RCC 7860 (cell line): ENCODE measurements at regions not wholly inside any gene's neighbourhood (a gene's known extent, or its start where the extent isn't known, plus 50 kb on each side); places are given as distances from the start of the nearest gene placed in this dataset.

ENCODE experiments used
- DNase-seq: peaks from one replicate; pipeline ENCODE4 v3.0.0-alpha.2; 2015; ENCODE audit warnings: low spot score
- FAIRE-seq: peaks from 2 replicates; lab custom pipeline; 2012; peaks lifted over from hg19 to GRCh38; lab: Jason Lieb, UNC

DNA sequence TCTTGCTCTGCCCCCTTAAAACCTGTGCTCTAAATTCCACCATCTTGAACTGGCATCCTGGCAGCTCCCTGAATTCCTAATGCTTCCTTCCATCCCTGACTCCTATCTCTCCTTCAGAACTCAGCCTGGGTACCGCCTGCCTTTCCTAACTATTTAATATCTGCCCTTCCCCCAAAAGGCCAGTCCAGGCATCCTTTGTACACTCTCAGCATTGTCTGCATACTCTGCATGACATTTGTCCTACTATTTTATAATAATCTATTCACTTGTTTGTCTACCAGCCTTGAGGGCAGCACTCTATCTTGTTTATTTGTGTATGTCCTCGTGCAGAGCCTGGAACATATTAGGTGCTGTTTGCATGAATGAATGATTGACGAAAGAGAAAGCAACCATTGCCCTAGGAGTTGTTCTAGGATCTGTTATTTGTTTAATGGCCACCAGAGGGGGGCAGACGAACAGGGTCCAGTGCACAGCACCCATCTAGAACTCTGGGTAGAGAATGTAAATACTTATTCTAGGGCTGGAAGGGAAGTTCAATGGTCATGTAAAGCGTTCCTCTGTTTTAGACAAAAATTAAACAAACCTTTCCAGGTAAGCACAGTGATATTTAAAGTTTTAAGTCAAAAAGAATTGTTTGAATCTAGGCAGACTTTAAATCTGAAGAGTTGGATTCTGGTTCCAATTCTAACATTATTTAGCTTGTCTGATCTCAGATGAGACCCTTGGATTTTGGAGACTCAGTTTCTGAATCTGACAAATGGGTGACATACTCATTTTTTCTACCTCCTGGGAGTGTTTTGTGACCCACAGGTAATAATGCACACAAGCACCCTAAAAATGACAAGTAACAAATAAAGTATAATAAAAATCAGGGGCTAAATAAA is 125.8 kb upstream of the GALNT15 start:
- DNase-seq (peak; percentile 56), FAIRE-seq (peak; percentile 32)

DNA sequence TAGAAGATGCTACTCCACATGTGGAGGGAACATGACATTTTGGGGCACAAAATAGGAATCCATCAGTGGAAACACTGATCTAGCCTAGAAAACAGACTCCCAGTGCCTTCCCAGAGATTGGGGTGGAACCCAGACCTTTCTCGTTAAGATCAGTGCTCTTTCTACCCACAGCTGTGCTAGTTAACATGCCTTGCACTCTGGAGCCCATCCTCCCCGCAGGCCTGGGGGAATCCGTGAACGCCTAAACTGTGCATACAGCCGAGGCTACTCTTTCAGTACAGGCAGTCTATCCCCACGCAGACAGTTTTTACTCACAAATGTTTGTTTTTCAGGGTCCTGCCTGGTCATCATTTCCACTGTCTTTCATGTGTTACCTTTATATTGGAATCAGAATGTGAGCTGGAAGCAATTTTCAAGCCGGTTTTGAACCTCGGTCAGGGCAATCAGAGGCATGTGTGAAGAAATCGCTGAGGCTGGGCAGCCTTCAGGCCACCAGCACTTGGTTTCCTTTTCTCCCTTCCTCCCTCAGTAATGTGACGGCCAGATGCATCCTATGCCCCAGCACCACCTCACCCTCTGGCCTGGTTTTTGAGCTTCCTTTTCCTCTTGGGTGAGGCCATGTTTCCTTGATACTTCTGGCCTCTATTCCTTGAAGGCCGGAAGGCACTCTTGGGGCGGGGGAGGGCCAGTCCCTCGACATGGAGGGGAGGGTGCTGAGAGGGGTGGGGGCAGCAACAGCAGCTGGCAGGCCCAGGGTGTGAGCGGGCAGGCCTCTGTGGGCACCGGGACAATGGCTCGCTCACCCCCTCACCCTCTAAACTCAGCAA is 123.6 kb upstream of the GALNT15 start:
- FAIRE-seq (no peak), DNase-seq (no peak)

DNA sequence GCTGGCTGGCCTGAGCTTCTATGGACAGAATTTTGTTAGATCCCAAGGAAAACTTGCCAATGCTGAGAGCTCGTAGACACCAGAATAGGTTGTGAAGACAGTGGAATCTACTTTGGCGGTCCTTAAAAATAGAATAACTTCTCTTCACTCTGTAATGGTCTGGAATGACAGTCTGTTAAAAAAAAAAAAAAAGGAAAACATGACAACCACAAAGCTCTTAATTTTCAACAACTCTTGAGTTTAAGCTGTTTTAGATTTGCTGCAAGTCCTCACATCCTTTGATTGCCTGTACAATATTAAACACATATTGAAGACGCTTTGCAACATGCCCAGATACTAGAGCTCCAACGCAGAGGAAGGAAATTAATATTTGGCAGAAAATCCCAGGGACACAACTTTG is 122.8 kb upstream of the GALNT15 start:
- DNase-seq (no peak), FAIRE-seq (no peak)

DNA sequence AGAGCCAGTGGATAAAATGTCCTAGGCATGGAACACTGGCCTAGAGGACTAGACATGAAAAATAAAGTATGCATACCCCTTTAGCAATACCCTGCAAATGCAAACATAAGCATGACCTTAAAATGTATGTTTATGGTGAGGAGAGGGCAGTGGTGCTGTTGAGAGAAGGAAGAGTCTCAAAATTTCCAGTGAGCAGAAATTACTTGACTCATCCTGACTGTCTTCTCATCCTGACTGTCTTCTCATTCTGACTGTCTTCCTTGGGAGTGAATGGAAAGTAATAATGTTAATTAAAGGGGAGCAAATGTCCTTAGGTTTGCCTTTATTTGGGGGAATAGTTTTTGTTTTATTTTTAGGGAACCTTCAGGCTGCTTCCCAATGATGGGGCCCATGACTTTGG is 121.5 kb upstream of the GALNT15 start:
- DNase-seq (no peak), FAIRE-seq (no peak)

DNA sequence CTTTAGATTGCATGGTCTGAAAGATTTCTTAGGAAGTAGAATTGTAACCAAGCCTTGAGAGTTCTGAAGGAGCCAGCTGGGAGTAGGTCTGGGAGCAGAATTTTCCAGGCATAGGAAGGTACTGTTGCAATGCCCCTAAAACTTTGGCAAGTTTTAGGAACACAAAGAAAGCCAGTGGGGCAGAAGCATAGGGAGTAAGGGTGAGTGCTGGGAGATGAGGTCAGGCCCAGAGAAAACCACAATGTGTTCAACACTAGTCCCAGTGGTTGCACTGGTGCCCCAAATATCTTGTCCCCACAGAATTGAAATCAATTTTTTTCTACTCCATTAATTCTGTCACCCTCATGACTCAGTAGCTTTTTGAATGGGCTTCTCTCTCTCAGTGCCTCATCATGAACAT is 120.7 kb upstream of the GALNT15 start:
- DNase-seq (no peak), FAIRE-seq (no peak)

DNA sequence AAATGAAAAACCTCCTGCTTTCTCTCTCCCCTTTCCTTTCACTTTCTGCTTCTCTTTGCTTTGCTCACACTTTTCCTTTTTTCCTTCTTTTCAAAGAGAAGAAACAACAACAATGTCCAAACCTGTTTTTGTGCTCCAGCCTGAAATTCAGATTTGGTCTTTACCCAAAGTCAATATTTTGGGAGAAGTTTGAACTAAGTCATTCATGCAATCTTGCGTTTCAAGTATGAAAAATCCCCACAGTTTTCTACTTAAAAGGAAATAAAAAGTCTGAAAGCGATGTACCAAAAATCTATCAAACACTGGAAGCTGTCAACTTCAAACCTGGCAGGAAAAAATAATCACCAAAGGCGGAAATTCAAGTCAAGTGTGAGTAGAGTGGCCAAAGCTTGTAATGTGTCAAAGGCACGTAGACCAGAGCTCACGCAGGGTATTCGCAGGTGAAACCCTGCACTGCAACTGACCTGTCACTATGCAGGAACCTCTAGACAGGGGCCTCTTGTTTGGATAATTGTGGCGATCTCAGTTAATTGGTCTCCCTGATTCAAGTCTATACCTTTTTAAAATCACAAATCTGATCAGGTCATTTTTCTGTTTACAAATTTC is 118.8 kb upstream of the GALNT15 start:
- DNase-seq, result no peak
- FAIRE-seq, result no peak

DNA sequence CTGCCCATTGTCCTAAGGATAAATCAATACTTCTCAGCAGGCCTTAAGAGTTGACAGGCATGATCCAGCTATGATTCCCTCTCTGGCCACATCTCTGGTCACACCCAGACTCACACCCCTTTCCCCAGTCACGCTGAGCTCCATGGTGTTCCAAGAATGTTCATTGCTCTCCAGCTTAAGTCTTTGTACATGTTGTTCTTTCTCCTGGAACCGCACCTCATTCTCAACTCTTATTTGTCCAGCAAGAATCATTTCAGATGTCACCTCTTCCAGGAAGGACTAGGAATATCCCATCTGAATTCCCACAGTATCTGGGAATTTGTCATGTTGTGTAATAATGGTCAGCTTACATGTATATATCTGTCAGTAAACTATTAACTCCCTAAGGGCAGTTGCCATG is 118.3 kb upstream of the GALNT15 start:
- FAIRE-seq (no peak), DNase-seq (no peak)

DNA sequence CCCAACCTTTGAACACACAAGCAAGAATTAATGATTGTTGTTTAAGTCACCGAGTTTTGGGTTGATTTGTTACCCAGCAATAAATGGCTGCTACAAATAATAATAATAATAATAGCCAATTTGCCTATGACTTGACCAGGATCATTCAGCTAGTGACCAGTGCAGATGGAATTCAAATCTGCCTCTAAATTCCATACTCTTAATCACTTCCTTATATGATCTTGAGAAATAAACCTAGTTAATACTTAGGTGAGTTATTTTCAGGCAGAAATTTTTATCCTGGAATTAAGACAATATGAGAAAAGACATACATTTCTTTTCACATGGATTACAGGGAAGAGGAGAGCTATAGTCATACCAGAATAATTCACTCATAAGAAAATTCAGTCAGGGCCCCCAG is 116.0 kb upstream of the GALNT15 start:
- FAIRE-seq (no peak), DNase-seq (no peak)

DNA sequence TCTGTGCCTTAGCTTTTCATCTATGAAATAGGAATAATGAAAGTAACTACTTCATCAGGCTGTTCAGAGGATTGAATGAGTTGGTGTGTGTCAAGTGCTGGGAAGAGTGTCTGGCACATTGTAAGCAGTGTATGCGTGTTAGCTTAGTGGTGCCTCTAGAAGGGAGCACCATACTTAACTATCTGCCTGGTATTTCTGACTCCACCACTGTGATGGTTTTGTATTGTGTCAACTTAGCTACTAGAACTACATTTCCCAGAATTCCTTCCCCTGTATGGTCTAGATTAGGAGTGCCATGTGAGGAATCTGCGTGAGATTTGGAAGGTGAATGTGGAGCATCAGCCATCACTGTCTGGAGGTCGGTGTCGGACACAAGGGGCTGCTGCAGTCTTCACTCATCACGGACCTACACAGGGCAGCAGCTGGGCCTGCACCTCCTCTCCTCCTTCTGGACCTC is 115.4 kb upstream of the GALNT15 start:
- no peak for DNase-seq
- FAIRE-seq, result no peak

DNA sequence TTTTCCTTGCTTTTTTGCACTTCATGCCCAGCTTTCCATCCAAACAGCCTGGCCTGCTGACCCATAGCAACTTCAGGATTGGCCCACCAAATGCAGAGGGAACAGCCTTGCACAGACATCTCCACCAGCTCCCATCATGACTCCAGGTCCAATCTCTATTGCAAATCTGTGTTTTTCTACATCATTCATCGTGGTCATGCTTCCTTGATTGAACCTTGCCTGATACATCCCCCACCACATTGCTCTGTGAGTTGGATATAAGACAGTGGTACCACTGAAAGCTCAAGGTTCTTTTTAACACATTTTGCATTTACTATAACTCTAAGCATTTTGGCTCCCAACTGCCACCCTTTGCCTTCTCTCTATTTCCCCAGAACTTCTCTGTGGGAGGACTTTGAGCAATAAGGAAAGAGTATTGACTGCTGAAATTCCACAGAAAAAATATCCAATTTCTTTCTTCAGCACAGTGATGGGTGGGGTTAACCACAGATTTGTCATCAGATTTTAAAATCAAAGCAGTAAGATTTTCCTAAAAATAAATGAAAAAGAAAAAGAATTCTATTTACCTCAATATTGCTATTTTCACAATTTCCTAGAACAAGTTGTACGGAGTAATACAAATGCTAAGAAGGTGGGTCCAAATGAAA is 114.6 kb upstream of the GALNT15 start:
- FAIRE-seq, result no peak

DNA sequence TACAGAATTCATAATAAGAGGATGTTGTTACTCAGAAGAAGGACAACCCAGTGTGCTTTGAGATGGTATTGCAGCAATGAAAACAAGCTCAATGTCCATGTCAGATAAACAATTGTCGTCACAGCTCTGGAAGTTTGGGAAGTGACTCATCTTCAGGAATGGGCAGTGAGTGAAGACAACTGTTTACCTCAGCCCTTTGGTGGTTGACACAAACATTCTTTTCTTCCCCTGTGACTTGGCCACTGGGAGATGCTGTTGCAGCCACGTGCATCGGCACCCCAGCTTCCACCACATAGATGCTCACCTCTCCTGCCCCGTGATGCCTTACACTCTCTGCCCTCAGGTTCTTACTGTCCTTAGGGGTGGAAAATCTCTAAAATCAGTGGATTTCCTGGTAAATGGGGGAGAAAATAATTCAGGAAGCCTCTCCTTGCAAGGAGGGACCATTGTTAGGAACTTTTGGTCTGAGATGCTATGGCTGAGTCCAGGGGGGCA is 114.1 kb upstream of the GALNT15 start:
- DNase-seq, result peak; percentile 88
- FAIRE-seq, result no peak

More for the DNA sequence above, 114.6 kb upstream of the GALNT15 start:
- no peak for DNase-seq

DNA sequence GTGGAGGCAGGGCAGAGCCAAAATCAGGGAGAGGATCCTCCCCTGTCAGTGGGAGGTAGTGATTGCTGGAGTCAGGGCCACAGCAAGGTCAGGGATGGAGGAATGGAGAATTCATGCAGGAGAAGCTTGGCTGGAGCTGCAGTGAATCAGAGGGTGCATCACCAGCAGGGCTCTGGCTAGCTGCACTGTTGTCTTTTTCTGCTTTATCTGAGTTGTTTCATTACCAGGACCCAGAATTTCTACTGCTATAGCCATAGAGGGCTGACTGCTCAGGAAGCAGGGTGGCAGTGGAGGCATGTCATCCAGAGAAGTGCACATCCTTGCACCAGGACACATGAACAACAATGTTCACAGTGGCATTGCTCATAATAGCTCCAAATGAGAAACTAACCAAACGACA is 113.5 kb upstream of the GALNT15 start:
- FAIRE-seq, result no peak
- peak; percentile 69 for DNase-seq

DNA sequence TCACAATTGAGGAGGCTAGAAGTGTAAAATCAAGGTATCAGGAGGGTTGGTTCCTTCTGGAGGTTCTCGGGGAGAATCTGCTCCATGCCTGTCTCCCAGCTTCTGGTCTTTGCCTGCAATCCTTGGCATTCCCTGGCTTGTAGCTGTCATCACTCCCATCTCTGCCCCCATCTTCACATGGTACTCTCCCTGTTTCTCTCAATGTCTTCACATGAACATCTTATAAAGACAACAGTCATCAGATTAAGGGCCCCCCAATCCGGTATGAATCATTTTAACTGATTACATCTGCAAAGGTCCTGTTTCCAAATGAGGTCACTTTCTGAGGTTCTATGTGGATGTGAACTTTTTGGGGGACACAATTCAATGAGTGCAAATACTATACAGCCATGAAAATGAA is 113.0 kb upstream of the GALNT15 start:
- FAIRE-seq, result no peak
- DNase-seq, result no peak

DNA sequence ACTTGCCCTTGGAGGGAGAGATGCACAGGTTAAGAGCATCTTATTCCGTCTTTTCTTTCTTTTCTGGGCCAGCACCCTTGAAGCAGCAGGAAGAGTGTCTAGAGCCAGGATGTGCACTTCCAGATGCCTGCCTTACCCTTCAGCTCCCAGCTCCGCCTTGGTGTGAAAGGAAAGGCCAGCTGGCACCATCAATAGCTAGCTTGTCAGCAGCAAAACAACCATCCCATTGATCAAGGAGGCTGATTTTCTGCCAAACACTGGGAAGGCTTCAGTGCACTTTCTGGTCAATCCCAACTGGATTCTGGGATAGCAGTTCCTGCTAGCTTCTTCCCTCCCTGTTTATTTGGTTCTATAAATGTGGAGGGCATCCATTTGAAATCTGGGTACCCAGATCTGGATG is 110.9 kb upstream of the GALNT15 start:
- FAIRE-seq, result no peak
- DNase-seq, result no peak

DNA sequence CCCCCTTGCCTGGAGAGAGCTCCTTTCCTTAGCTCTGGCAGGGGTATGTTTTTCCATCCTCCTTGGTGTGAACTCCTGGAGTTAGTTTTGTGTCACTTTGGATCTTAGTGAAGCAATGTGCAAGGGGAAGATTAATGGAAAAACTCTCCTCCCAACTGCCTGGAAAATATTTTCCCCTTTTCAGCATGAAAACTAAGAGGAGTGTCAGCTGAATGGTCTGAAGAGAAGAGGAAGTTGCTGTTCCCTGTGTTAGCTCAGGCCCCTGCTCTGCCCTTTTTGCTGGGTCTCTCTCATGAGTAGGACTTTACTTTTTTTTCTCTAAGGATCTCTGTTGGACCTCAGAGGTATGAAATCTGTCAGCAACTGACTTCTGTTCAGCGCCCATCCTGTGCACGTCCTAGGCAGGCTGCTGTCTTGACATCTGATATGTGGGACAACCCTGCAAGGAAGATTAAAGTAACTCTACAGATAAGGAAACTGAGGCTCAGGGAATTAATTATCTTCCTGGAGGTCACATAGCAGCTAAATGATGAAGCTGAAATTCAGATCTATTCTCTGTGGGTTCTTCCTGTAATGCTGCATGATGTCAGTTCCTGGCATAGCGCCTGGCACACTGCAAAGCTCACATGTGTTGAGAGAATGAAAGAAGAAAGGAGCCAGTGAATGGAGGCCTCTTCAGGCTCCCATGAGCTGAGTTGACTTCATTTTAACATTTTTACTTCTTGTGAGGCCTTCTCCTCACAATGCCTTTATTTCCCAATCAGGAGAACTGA is 109.7 kb upstream of the GALNT15 start:
- FAIRE-seq (no peak), DNase-seq (peak; percentile 52)

DNA sequence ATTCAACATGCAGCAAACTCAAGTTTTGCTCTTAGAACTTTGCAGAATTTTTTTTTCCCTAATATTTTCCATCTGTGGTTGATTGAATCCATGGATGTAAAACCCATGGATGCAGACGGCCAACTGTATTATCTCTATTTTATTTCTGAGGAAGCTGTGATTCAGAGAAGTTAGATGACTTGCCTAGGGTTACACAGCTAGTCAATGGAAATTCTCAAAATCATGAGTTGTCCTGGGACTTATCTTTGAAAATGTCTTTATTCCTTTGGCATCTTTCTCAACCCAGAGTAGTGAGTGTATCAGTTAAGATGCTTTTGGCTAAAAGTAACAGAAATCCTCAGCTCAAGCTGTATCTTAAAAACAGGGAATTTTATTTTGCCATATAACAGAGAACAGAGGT is 107.9 kb upstream of the GALNT15 start:
- no peak for FAIRE-seq
- DNase-seq, result no peak

DNA sequence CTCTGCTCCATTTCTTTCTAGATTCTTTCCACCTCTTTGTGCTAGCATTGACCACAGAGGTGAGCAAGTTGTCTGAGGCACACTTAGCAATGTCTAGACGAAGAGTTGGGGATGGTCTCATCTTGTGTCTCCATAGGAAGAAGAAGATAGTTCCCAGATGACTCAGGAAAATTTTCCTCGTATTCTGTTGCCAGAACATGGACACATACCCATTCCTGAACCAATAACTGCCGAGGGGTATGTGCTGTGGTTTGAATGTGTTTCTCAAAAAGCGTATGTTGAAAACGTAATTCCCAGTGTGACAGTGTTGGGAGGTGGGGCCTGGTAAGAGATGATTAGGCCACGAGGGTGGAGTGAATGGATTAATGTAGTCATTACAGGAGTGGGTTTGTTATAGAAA is 107.5 kb upstream of the GALNT15 start:
- no peak for FAIRE-seq
- peak; percentile 25 for DNase-seq

DNA sequence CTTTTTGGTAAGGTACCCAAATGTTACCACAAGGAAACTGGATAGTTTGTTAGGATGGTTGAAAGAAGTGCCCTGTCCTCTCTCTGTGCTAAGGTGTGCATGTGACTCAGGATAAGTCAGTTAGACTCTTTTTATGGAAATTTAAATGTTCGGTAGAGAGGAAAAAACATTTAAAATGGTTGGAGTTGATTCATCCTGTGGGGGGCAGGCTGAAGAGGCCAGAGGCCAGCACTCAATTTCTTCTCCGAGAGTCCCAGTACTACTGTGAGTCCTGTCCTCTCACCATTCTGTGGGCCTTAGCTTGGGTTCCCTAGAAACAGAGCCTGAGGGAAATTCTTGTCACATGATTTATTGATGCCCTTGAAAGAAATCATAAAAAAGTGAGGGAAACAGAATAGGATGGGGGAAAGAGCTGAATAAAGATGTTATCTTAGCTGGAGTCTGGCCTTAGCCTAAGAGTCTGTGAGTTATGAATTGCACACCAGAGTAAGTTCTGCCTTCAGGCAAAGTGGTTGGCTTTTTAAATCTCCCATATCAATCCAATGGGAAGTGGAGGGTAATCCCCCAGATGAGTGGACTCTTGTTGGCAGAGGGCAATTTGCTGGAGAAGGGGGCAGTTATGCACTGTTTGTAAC is 106.5 kb upstream of the GALNT15 start:
- FAIRE-seq, result no peak
- DNase-seq, result no peak

DNA sequence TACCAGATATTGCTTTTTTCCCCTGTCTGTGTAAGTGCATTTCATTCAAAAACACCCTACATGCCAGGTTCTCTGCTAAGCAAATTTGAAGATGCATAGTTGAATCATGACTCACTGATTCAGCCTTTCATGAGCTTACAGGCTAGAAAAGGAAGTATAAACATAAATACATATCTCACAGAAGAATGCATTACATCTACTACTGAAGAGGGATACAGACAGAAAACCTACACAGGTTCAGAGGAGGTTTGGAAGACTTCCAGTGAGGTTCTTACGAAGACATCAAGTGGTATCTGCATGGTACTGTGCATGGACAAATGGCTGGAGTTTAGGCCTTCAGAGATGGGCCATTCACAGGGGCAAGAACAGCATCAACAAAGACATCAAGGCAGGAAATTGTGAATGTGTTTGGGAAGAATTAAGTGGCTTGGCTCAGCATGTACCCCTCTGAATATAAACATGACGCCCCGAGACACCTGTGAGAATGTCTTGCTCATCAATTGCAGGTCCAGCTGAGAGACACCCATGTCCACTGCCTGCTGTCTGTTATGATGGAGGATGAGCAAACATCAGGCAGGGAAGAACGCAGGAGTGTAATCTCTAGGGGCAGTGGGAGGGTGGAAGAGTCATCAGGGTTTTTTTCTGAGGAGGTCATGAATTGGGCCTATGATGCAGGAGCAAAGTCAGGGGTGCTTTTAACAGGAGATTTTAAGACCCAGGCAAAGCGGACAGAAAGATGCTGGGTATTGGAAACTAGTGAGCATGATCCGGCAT is 105.1 kb upstream of the GALNT15 start:
- DNase-seq, result peak; percentile 75

More for the DNA sequence above, 105.1 kb upstream of the GALNT15 start:
- FAIRE-seq, result no peak
